Endometrium (tissue), 2 donors: ENCODE measurements at regions not wholly inside any gene's neighbourhood (a gene's known extent, or its start where the extent isn't known, plus 50 kb on each side); places are given as distances from the start of the nearest gene placed in this dataset.
A peak's percentile ranks its signal among the peaks of the same experiment; 100 is the strongest.
"Not testable (repeated sequence)": the region's sequence is repeated elsewhere in the genome, so short reads cannot be mapped to it uniquely, and the experiment has no call there.

Source experiments
- FAIRE-seq: peaks from 2 replicates; lab custom pipeline; 2012; peaks lifted over from hg19 to GRCh38; lab: Jason Lieb, UNC
- donor health status: control.
- donor health status: control.

- no peak for FAIRE-seq
Measured at GRCh38 chr5:124512236-124512635, 234.2 kb downstream of the ZNF608 start.

GRCh38 chr5:124511791-124512190 lies 234.6 kb downstream of the ZNF608 start:
- no peak for FAIRE-seq

DNA sequence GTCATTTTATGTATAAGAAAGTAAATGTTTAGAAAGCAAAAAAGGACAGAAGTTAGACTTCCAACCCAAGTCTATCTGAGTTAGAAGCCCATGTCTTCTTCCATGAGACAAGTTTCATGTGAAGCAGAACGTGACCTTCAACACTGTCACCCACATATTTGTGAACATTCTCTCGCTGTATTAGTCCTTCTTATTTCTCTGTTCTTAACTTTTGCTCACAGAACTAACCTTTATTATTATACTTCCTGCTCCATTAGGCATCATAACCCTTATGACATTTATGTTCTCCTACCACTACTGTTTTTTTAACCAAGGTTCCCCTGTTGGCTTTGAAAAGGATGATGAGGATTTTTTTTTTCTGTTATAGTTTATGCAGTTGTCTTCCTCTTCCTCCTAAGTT lies 238.8 kb downstream of the ZNF608 start:
- no peak for FAIRE-seq

- FAIRE-seq: no peak
Measured at GRCh38 chr5:124504081-124504916, 242.1 kb downstream of the ZNF608 start.

- no peak for FAIRE-seq
Measured at GRCh38 chr5:124502551-124502950, 243.9 kb downstream of the ZNF608 start.

GRCh38 chr5:124499818-124500217 lies 246.6 kb downstream of the ZNF608 start:
- not testable (repeated sequence) for FAIRE-seq

- FAIRE-seq: not testable (repeated sequence)
Measured at GRCh38 chr5:124496968-124497367, 249.5 kb downstream of the ZNF608 start.

- no peak for FAIRE-seq
Measured at GRCh38 chr5:124494540-124495116, 251.8 kb downstream of the ZNF608 start.

- no peak for FAIRE-seq
Measured at GRCh38 chr5:124492444-124493224, 253.8 kb downstream of the ZNF608 start.

DNA sequence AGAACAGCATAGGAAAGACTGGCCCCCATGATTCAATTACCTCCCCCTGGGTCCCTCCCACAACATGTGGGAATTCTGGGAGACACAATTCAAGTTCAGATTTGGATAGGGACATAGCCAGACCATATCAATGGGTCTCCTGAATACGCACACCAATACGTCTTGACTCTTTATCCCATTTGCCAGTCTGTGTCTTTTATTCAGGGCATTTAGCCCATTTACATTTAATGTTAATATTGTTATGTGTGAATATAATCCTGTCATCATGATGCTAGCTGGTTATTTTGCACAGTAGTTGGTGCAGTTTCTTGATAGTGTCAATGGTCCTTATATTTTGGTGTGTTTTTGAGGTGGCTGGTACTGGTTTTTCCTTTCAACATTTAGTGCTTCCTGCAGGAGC lies 256.1 kb downstream of the ZNF608 start:
- FAIRE-seq: not testable (repeated sequence)

GRCh38 chr5:124481419-124481818 lies 265.0 kb downstream of the ZNF608 start:
- no peak for FAIRE-seq

DNA sequence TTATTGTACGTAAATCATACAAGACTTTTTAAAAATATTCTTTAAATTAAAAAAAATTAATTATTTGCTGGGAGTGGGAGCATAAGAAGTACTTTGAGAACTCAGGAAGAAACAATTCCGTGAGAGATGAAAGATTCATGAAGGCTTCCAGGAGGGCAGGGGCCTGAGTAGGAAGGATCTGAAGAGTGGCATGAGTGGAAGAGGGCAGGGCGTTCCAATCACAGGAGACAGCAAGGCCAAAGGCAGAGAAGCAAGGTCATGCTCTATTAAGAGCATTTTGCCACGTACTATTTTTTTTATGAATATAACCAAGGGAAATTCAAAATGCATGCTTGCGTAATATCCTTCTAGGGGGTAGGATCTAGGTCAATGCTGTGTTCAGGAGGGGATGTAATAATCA lies 265.5 kb downstream of the ZNF608 start:
- no peak for FAIRE-seq

DNA sequence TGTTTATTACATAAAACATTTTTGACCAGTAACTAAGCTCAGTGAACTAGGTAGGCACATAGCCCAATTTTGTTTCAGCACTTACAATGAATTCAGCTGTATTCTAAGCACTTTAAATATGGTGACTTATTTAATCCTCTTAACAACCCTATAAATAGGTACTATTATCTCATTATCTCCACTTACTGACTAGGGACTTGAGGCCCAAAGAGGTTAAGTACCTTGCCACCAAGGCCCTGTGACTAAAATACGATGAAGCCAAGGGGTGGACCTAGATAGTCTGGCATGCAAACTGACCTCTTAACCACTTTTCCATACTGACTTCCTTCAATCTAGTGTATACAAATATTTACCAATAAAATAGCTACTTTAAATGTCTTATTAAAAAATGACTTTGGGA lies 266.4 kb downstream of the ZNF608 start:
- FAIRE-seq: no peak

DNA sequence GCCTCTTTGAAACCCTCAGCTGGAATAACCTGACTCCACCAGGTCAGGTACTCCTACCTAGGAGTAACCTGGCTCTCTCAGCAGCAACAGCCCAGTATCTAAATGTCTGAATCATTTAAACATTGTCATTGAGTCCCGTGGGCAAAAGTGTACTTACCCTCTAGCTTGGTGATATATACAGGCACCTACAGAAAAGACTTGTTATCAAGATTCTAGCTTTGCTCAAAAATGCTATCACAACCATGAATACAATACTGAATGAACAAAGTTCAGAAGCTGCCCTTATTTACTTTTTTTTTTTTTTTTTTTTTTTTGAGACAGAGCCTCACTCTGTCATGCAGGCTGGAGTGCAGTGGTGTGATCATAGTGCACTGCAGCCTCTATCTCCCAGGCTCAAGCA lies 268.2 kb downstream of the ZNF608 start:
- FAIRE-seq: no peak

DNA sequence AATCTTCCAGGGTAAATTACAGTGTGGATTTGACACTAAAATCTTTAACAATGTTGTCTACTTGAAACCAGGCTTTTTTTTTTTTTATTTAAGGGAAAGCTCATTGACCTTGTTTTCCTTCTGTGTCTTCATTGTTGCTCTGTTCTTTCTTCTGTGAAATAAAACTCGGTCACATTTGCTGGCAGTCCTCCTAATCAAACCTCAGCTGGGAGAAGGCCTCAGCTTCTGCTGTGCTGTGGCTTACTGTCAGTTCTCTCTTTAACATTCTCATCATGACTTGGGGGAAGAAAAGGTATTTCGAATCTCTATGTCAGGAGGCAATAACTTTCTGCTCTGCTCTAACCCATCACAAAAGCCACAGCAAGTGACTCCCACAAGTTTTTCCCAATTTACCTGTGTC lies 268.9 kb downstream of the ZNF608 start:
- peak; percentile 83 for FAIRE-seq

DNA sequence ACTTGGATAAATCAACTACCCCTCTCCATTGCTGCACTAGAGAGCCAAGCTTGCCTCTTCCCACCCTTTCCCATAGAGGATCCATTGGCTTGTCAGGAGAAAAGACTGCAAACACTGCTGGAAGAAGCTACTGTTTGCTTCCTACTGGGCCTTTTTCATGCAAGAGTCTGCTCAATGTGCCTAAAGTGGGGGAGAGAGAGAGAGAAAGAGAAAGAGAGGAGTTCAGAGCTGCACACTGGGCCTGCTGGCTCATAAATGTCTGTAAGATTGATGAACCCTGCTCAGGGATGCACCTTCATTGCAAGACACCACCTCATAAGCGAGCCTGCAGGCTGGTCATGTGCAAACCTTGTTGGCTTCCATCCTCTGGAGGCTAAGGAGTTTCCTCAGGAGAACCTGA lies 269.4 kb downstream of the ZNF608 start:
- no peak for FAIRE-seq

DNA sequence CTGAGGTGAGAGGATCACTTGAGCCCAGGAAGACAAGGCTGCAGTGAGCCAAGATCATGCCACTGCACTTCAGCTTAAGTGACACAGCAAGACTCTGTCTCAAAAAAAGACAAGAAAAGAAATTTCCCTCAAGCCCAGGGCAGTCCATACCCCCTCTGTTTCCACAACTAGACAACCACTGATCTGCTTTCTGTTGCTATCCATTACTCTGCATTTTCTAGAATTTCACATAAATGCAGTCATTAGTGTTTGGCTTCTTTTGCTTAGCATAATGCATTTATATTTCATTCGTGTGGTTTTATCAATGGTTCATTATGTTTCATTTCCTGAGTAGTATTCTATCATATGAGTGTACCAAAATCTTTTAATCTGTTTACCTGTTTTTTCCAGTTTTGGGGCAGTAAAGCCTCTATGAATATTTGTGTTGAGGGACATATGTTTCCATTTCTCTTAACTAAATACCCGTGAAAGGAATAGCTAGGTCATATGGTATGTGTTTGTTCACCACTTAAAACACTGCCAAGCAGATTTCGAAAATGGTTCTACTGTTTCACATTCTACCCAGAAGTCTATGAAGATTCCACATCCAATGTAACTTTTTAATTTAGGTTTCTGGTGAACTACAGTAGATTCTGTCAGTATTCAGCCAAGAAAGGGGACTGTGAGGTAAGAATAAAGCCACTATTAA lies 271.8 kb downstream of the ZNF608 start:
- no peak for FAIRE-seq

DNA sequence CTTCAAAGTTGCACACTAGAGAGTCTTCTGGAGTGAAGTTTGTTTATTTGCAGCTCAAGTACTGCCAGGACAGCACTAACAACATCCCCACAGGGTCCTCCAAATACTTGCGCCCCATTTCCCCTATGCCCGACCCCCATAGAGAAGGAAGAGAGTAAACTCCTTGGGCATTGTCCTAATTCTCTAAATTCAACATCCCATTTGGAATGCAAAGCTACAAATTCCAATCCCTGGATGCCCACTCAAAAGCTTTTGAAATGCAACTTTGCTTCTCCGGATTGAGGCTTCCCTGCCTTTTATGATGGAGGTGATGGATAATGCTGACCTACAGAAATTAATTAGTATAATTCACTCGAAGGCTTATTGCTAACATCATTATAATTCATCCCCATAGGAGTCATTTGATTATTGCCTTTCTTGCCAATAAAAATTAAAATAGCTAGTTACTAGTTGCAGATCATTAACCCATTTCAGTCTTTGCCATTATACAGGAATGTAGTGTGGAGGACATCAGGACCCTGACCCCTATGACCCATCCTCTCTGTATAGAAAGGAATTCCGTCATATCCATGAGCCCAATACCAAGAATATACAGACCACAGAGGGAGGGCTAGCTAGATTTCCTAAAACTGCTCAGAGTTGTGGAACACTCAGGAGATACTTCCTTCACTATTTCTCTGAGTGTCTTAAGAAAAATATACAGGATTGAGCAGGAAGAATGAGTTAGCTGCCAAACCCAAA lies 277.6 kb downstream of the ZNF608 start:
- no peak for FAIRE-seq

DNA sequence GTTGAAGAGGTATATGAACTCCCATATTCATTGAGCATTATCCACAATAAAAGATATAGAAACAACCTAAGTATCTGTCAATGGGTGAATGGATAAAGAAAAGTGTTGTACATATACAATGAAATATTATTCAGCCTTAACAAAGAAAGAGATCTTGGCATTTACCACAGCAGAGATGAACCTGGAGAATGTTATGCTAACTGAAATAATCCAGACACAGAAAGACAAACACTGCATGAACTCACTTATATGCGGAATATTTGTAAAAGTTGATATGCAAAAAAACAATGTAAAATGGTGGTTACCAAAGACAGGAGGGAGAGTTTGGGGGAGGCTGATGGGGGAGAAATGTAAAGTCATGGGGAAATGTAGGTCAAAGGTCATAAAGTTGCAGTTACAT lies 278.7 kb downstream of the ZNF608 start:
- no peak for FAIRE-seq

- no peak for FAIRE-seq
Measured at GRCh38 chr5:124466011-124466410, 280.4 kb downstream of the ZNF608 start.

DNA sequence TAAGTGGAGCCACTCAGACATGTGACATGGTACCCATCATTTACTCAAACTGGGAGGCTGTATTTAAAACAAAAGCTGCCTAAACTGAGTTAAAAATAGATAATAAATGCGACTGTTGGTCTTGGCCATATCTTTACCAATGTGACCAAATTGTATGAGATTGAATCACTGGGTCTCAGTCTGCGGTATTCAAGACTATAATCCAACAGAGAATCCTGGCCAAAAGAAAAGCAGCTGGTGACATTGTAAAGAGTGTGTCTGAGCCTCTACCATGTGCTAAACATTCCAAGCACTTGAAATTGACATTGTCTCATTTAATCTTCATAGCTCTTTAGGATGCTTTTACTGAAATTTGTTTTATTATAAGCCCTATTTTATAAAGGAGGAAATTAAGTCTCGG lies 282.6 kb downstream of the ZNF608 start:
- no peak for FAIRE-seq

- no peak for FAIRE-seq
Measured at GRCh38 chr5:124462751-124463150, 283.7 kb downstream of the ZNF608 start.
